Fibroblast of the conjunctiva (primary cell): ENCODE measurements at regions not wholly inside any gene's neighbourhood (a gene's known extent, or its start where the extent isn't known, plus 50 kb on each side); places are given as distances from the start of the nearest gene placed in this dataset.
A peak's percentile ranks its signal among the peaks of the same experiment; 100 is the strongest.
"Not testable (repeated sequence)": the region's sequence is repeated elsewhere in the genome, so short reads cannot be mapped to it uniquely, and the experiment has no call there.

Experiments used
- DNase-seq: peaks from one replicate; pipeline ENCODE4 v3.0.0-alpha.2; 2010; ENCODE audit warnings: low read depth

DNA sequence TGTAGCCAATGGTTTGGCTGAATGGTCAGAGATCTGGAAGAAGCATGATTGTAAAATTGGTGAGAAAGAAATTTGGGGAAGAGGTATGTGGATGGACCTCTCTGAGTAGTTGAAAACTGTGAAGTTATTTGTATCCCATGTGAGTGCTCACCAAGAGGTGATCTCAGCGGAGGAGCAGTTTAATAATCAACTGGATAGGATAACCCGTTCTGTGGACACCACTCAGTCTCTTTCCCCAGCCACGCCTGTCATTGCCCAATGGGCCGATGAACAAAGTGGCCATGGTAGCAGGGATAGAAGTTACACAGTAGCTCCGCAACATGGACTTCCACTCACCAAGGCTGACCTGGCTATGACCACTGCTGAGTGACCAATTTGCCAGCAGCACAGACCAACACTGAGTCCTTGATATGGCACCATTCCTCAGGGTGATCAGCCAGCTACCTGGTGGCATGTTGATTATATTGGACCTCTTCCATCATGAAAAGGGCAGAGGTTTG, 257.4 kb upstream of the ATXN7L3B start:
- DNase-seq = no peak

DNA sequence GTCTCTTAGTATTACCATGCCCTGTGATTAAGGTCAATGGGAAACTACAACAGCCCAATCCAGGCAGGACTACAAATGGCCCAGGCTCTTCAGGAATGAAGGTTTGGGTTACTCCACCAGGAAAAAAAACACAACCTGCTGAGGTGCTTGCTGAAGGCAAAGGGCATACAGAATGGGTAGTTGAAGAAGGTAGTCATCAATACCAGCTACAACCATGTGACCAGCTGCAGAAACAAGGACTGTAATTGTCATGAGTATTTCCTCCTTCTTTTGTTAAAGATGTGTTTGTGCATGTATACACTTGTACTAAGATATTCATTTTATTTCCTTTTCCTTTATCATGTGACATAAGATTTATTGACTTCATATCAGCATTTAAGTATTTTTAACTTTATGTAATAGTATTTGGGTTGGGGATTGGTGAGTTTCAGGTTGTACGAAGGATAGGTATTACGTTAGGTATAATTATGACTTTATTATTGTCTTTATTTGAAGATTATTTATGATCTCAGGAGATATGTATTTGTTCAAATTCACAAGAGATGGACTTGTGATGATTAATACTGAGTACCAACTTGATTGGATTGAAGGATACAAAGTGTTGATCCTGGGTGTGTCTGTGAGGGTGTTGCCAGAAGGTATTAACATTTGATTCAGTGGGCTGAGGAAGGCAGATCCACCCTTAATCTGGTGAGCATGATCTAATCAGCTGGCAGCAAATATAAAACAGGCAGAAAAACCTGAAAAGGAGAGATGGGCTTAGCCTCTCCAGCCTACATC, 256.0 kb upstream of the ATXN7L3B start:
- not testable (repeated sequence) for DNase-seq

DNA sequence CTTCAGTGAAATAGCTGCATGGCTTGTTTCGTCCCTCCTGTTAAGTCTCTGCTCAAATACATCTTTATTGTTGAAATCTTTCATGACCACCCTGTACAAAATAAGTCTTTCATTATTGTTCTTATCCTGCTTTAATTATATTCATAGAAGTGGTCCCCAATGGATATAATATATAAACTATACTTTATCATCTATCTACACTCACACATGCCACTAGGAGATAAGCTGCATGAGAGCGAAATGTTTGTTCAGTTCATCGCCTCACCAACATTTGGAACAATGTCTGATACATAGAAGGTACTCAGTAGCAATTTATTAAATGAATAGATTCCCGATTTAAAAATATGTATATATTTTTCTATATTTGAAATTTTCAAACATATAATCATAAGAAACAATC, 254.0 kb upstream of the ATXN7L3B start:
- no peak for DNase-seq

DNA sequence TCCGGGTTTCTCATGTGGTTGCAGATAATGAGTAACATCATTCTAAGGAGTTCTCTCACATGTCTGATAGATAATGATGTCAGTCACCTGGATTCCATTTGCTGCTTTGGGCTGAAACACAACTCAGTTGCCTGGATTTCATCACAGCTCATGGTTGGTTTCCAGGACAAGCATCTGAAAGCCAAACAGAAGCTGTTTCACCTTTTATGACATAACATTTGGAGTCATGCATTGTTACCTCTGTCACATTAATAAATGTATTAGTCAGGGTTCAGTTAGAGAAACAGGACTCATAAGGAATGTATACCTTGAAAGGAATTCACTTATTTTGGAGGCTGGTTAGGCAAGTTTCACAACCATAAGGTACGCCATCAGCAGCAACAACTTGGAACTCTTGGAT, 251.9 kb upstream of the ATXN7L3B start:
- no peak for DNase-seq

DNA sequence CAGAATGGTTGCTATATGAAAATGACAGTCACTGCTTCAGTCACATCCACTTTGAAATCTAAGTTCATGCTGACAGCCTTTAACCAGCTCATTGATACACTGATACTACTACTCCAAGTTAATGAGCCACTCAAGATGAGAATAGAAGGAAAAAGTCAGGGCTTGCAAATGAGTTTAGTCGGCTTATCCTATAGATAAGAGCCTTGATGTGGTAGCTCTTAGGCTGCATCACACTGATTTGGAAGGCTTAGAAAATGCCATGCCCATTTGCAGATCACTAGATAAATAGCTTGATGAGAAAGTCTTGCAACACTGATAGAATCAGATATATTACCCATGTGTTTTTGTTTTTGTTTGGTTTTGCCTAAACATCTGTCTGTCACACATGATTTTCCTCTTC, 251.4 kb upstream of the ATXN7L3B start:
- DNase-seq = no peak

DNA sequence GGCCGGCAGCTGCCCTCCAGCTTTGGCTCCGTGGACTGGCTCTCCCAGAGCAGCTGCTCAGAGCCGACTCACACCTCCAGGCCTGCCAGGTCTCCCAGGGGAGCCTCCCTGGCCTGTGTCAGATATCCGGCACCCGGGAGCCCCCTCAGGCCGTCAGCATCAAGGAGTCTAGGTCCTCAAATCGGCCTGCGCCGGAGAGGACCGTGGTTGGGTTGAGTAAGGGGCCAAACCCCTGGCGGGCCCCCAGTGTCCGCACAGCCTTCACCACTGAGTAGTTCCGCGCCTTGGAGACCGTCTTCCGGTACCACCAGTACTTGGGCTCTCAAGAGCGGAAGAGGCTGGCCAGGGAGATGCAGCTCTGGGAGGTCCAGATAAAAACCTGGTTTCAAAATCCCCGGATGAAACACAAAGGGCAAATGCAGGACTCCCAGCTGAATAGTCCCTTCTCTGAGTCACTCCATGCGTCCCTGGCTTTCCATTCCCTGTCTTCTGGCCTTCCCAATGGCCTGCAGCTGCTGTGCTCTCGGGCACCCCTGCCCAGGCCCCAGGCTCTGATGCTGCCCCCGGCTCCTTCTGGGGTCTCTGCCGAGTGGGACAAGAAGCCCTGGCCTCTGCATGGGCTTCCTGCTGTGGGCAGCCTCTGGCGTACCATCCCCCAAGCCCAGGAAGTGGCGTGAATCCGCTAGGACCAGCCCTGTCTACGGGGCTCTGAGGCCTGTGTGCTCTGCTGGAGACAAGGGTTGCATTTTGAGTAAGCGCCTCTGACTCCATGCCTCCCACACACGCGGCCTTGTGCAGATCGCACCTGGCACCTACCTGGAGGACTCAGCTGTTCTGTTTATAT, 245.1 kb upstream of the ATXN7L3B start:
- no peak for DNase-seq

DNA sequence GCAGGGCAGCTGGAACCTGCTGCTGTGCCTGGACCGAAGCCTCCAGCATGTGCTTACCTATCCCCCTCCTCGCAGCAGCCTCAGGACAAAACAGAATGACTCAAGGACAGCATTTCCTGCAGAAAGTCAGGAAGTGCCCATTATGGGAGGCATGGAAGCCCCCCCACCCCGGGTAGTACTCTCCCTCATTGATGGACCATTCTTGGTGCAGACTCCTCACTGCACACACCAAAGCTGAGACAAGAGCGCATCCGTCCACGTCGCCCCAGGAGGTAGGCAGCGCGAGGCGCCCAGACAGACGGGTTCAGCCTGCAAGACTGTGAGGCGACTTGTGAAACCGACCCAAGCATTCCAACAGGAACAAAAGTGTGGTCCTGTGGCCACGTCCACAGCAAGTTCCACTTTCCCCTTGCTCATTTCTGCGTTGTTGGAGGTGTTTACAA, 243.9 kb upstream of the ATXN7L3B start:
- no peak for DNase-seq

DNA sequence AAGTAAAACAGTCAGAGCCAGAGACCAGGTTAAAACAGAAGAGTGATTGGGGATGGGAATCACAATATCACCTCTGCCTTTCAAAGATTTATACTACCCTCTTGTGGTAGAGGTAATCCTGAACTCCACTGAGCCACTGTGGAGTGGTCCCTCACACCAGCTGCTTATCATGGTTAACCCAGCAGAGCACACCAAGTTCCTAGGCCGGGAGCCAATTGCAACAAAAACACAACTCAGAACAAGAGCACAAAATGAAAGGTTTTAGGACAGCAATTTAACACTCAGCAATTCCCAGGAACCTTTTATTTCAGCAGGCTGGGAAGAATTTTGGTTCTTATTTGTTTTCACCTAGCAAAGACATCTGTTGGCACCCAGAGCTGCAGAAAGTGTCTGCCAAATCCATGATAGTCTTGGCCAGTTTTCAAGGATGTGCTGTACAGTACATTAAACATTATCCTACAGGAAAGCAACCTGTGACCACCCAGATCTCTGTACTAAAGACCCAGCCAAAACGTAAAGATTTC, 220.5 kb upstream of the ATXN7L3B start:
- peak; percentile 62 for DNase-seq

DNA sequence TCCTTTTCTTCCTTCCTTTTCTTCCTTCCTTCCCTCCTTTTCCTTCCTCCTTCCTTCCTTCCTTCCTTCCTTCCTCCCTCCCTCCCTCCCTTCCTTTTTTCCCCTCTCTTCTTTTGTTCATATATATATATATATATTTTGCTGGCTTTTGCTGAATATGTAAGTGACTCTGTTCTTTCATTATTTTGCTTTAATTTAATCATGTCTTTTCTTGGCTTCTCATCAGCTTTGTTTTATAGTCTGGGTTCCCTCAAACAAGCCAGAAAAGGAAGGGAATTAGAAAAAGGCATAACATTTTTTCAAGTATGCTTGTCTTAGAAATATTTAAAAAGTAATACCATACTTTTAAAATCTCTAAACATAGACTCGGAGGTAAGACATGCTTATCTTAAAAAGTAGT, 219.9 kb upstream of the ATXN7L3B start:
- DNase-seq = no peak

DNA sequence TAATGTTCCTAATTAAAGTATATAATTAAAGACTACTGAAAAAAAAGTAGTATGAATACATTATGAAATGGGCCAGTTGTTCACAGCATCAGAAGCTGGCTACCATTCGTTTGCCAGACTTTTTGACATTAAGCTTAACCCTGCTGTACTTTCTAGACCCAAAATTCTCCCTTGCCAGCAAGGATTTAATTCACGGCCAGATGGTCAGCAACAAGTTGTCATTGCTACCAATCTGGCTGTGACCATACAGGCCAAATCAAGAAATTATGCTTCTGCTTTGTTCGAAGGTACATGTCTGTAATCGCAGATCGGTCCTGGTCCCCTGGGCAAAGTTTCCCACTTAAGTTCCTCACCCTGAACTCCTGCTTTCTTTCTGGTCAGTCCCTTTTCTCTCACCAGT, 217.7 kb upstream of the ATXN7L3B start:
- DNase-seq = no peak

DNA sequence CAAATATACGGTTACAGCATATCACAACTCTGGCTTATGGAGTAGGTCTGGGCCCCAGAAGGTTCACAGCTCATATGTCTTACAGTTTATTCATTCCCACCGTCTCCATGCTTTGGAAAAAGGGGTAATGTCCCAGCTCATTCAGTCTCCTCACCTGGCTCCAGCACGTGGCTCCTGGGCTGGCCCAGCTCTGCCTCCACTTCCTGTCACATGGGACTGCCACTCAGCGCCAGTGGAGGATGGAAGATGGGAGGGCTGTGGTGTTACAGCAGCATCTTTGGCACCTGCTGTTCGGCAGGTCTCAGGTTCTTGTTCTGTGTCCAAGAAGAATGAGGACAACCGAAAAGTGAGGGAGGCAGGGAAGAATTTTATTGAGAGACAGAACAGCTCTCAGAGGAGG, 216.3 kb upstream of the ATXN7L3B start:
- no peak for DNase-seq

DNA sequence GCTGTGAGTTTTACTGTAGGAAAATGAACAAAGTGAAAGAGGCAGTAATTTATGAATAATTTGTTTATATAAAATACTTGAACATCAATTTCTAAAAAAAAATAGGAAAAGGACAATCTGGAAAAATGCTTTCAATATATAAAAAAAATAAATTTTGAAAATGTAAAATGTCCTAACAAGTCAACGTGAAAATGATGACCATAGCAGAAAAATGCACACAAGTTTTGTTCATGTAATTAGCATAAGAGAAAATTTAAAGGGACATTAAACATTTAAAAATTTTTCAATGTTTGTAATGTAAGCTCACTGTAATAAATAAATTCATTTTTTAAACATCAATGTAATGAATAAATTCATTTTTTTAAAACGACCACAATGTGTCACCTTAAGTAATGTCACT, 214.8 kb upstream of the ATXN7L3B start:
- no peak for DNase-seq

DNA sequence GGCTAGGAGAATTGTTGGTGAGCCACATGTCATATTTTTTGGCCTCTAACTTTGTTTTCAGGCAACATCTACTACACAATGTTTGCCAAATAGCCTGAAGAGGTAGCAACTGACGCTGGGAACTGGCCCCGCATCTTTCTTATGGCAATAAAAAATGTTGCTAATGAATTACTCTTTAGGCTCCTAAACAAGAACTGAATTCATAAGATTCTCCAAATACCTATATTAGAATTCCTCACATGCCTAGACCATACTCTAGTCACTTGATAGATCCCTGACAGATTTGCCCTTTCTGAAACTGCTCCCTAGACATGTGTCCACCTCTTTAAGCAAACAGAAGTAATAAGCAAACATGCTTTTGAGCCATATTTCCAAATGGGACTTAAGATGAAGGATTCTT, 209.0 kb upstream of the ATXN7L3B start:
- DNase-seq = no peak

DNA sequence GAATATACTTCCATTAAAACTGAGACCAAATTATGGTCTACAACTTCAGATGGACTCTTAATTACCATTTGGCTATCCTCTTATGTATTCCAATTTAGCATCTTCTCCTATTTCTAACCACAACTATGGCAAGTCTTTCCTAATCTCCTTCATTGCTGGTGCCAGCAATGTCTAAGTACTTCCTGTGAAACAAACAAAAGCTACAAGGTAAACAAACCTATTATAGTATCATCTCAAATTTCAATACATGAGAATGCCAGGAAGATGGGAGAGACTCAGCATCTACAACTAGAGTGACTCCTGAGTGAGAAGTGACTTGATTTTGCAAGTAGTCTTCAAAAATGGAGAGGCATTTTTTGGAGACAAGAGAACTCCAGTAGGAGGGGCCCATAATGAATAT, 202.9 kb upstream of the ATXN7L3B start:
- DNase-seq = no peak

DNA sequence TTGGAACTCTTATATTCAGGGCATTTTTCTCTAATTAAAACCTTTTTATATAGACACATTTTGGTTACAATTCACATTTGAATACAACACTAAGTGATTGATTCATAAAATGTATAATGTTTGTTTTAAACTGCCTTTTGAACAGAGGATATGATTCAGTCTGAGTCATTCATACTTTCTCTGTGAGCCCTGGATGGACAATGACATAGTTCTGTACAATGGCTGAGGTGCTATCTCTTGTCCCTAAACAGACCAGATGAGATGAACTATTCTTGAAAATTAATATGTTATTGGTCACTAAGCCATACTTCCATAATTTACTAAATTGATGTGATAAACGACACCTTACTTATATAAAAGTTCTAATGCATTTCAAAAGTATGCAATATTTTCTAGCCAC, 199.7 kb upstream of the ATXN7L3B start:
- DNase-seq = no peak

DNA sequence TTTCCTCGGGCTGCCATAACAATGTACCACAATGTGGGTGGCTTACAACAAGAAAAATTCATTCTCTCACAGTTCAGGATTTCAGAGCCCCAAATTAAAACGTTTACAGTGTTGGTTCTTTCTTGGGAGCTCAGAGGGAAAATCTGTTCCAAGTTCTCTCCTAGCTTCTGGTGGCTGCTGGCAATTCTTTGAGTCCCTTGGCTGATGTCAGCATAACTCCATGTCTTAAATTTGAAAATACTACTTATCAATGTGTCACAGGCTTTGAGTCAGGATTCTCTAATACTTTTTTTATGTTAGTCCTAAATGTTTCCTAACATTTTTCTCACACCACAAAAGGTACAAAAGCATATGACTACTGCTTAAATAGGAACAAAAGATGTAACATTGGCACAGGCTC, 198.4 kb upstream of the ATXN7L3B start:
- no peak for DNase-seq

DNA sequence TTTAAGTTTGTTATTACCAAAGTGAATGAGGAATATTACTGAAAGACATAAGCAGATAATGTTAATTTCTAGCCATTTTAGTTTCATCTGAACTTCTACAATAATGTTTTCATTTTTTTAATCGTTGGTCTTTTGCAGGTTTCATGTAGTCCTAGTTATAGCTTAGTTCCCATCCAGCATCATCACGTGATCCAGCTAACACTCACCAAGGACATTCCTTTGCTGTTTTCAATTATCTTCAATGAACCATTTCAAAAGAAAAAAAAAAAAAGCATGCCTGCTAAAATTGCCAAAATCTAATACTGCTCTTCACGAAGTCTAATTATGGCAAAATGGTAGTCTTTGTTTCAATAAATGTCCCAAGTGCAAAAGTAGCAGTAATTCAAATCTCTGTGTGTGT, 187.7 kb upstream of the ATXN7L3B start:
- peak; percentile 63 for DNase-seq

DNA sequence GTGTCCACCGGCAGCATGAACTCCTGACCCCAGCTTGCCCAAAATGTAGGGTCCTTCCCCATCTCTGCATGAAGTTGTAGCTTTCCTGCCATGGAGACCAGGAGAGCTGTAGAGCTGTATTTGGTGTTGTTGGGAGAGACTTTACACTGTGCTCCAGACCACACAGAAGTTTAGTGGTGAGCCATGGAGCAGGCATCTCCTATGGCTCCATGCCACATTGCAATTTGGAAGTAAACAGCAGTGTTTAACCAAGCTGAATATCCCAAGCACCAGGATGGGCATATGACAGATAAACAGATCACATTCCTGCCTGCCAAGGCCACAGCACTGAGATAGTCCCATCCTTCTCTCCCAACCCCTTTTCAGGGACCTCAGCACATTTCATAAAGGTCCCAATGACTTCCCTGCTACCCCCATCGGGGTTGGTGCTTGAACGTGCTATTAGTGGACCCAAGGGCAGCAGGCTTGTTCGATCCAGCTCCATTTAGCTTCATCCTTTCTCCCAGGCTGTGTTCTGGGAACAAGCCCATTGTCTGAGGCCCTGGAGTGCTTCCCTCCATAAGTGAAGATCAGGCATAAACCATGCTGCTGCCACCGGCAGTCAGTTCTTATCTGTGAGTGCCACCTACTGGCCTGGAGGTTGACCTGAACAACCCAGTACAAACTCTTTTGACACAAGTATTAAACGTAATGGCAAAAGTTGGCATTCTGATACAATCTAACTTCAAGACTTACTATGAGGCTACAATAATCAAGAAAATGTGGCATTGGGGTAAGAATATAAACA, 172.3 kb upstream of the ATXN7L3B start:
- peak; percentile 49 for DNase-seq

DNA sequence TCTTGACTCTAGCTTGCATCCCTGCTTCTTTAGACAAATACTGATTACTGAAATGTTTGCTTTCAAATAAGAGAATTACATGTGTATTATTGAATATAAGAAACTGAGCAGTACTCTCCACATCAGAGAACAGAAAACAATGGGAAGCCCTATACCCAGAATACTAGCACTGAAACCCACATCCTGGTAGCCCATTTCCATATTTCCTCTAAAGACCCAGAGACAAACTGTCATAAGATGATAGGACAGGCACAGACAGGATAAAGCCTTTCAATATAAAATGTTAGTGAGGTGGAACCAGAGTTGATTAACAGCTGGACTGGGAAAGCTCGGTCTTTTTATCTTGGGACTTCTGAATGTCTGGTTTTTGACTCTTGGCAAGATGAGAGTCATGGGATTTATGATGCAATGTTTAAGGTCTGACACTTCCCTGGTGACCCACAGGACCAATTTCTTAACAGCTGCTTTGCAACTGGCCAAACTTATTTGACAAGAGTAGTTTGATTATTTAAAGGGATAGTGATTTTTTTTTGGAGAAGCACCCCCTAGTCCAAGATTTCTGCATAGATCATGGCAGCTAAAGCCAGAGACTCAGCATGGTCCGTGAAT, 166.9 kb upstream of the ATXN7L3B start:
- DNase-seq = no peak

DNA sequence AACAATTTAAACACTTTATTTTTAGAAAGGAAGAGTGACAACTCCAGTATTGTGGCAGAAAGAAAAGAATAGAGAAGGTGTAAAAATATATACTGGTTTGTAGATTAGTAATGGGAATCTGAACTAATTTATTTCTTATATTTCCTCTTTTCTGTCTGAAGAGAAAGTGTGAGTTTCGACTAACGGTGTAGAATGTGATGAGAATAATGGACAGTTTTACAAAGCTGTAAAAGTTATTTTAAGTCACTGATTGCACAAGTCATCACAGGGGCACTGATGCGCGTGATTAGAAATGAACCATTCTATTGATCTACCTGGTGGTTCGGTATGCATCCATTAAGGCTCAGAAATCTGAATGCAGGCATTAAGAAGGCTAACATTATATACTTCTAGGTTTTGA, 158.5 kb upstream of the ATXN7L3B start:
- no peak for DNase-seq

DNA sequence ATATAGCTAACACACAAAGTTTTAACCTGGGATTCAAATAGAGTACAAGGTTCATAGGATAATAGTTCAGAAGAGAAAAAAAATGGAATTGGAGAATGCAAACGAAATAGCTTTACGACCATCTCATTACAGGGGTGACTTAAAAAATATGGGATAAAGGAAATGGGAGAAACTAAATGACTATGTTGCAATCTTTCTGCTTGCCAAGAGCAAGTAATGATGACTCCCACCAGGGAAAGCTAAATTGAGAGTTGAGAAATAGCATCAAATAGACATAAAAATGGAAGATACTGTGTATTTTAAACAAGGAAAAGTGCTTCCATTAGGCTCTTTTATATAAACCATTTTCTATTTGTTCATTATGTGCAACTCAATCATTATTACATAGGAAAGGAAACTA, 155.7 kb upstream of the ATXN7L3B start:
- DNase-seq = no peak

DNA sequence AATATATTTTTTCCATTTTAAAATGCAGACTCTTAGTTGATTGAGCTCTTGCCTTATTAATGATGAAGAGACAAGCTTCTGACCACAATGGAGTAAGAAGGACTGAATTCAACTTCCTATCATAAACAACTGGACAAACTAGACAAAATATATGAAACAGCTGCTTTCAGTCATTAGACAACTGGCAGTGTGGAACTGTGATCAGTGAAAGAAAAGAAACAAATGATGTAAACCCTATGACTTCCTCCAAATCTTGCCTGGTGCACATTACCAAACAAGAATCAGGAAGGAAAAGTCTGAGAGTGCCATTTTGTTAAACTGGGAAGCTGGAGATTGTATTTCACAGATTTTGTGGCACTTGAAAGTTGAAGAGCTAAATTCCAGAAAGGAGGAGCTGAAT, 154.7 kb upstream of the ATXN7L3B start:
- no peak for DNase-seq
